Right forelimb (tissue), 1 donor: ENCODE measurements at regions not wholly inside any gene's neighbourhood (a gene's known extent, or its start where the extent isn't known, plus 50 kb on each side); places are given as distances from the start of the nearest gene placed in this dataset.
"Not testable (repeated sequence)": the region's sequence is repeated elsewhere in the genome, so short reads cannot be mapped to it uniquely, and the experiment has no call there.

Experiments
- DNase-seq: peaks from one replicate; pipeline ENCODE4 v3.0.0-alpha.2; 2018

- no peak for DNase-seq
Observed at GRCh38 chr12:114192013-114192412, 213.9 kb downstream of the TBX5 start.

- no peak for DNase-seq
Observed at GRCh38 chr12:114191581-114191980, 214.4 kb downstream of the TBX5 start.

DNA sequence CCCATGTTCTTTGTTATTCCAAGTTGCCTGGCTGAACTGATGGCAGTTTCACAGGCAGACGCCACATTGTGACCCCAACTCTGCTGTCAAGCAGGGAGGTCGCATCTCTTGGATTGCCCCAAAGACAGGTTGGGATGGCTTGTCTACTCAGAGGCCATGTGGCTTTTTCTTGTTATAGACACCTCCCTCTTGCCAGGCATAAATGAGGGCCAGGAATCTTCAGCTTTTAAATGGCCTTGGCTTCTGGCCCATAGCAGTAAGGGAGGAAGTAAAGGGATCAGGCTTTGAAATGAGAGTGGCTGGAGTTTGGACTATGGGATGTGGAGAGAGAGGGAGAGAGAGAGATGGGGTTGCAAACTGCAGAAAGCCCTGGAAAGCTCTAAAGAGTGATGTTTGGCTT lies 215.0 kb downstream of the TBX5 start:
- DNase-seq, result no peak

DNA sequence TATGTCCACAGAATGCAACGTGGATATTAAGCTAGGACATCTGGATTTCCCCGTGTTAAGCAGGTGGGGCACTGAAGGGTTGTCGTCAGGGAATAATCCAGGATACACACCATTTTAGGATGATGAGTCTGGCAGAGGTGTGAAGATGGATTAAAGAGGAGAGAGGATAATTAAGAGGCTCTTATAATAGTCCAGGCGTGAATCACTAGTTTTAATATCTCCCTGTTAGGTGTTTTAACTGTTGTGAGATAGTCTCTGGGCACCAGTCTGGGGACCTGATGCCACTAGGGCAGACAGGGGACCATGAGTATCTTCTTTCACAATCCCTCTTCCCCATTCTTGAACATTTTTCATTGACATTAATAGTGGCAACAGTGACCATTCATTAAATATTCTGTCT lies 216.7 kb downstream of the TBX5 start:
- DNase-seq, result no peak

- no peak for DNase-seq
Observed at GRCh38 chr12:114186241-114187002, 219.5 kb downstream of the TBX5 start.

GRCh38 chr12:114185036-114185435 lies 218.9 kb upstream of the RBM19 start:
- DNase-seq, result no peak

GRCh38 chr12:114174326-114174725 lies 208.2 kb upstream of the RBM19 start:
- no peak for DNase-seq

DNA sequence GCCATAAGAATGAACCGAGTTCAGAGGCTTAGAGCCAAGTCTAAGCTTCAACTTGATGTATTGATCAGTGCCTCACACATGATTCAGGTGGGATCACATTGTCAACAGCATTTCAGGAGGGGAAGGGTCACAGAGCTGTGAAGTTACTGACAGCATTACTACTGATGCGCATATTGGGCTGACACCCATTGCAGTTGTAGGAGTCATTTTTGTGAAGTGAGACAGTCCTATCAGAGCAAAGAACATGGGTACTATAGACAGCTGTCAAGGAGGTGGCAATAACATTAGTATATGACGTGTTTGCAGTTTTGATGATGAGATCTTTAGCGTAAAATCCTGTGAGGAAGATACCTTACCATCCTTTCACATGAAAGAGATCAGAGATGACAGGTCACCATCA lies 206.0 kb upstream of the RBM19 start:
- no peak for DNase-seq

- no peak for DNase-seq
Observed at GRCh38 chr12:114168061-114168460, 201.9 kb upstream of the RBM19 start.

DNA sequence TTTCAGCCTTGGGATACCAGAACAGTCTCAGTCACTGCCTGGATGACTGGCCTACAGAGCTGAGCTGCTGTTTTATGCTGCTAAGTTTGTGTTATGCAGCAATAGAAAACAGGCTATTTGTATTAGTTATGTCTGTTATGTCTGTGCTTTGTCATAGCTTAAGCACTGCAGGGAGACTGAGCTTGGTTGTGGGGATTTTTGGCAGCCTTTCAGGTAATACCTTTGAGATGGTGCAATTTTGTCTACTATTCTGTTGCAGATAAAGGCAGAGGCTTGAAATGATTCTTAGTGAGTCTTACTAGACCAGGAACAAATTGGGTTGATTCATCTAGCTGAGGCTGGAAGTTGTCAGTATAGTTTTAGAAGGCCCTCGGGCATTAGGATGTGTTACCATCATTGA lies 201.3 kb upstream of the RBM19 start:
- no peak for DNase-seq

DNA sequence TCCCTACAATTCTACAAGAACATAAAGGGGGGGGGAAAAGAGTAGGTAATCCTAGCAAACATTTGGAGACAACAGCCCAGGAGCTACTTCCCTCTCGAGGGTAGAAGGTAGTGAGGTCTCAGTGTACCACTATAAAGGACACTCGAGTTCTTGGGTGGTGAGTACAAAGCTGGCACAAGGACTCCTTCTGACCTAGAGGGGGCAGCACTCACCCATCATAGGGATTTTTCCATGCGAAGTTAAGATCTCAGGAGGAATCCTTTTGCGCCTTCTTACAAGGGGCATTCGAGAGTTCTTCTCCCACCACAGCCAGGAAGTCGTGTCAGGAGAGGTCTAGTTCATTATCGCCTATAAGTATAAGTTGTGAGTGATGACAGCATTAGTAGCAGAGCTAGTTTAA lies 200.2 kb upstream of the RBM19 start:
- DNase-seq, result peak; percentile 63

GRCh38 chr12:114165921-114166320 lies 199.8 kb upstream of the RBM19 start:
- no peak for DNase-seq

GRCh38 chr12:114164351-114164750 lies 198.2 kb upstream of the RBM19 start:
- no peak for DNase-seq

GRCh38 chr12:114163771-114164170 lies 197.6 kb upstream of the RBM19 start:
- no peak for DNase-seq

GRCh38 chr12:114160445-114160844 lies 194.3 kb upstream of the RBM19 start:
- DNase-seq, result no peak

DNA sequence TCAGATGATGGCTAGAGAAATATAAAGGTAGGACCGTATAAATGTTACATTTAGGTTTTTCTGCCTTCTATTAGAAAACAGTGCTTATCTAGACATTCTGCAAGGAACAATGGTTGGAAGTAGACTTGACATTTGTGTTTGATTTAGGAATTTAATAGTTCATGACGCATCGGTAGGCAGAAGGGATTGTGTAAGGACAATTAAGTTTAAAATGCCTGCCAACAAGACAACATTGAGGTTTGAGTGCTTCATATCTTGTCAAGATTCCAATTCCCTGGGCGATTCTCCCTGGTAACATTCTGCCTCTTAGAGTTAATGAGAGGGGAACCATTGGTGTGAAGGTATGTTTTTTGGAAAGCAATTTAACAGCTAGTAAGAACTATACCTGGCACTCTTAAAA lies 186.8 kb upstream of the RBM19 start:
- DNase-seq, result no peak

DNA sequence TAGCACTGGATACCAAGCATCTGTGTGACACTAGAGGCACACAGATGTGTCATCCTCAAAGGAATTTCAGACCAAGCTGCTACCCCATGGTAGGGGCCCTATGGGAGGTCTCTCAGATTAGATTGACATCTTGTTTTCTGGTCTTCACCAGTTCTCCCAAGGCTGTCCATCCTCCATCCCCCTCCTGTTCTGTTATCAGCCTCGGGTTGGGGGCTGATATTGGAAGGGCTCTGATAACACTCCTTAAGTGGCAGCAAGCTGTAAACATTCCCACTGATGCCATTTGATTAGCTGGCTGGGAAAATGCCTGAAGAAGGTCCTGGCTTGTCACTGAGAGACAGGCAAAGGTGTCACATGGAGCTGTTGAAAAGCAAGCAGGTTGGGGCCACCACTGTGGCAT lies 185.9 kb upstream of the RBM19 start:
- DNase-seq, result no peak

DNA sequence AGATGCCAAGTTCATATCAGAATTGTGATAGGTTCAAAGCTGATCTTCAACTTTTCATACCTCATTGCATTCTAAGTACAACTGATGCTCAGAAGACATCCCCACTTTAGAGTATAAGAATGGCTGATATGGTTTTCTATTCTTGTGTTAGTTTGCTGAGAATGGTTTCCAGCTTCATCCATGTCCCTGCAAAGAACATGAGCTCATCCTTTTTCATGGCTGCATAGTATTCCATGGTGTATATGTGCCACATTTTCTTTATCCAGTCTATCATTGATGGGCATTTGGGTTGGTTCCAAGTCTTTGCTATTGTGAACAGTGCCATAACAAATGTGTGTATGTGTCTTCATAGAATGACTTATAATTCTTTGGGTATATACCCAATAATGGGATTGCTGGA lies 184.5 kb upstream of the RBM19 start:
- not testable (repeated sequence) for DNase-seq

DNA sequence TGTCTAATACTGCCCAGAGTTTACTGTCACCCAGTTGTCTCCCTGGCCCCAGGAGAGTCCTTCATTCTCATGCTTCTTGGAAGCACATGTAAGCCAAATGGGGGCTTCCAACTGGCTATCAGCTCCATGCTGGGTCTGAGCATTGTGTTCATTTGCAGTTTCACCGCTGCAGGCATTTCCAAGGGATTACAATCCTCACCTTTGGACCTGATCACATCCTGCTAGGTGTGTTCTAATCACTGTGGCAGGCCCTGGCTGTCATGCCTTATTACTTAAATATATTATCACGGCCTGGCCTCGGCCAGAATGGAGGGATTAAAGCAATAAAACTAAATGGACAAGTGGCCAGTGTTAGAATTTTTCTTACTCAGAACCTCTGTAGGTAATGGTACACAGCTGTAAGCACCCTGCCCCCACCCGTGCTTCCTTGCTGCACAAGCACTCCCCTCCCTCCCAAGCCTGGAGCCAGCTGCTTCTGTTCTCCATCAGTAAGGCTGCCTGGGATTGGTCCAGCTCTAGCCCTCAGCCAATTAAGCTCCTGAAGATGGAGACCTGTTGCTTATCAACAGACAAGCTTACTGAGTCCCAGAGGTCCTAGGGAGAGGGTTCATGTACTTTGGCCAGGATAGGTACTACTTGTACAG lies 175.9 kb upstream of the RBM19 start:
- DNase-seq, result no peak

DNA sequence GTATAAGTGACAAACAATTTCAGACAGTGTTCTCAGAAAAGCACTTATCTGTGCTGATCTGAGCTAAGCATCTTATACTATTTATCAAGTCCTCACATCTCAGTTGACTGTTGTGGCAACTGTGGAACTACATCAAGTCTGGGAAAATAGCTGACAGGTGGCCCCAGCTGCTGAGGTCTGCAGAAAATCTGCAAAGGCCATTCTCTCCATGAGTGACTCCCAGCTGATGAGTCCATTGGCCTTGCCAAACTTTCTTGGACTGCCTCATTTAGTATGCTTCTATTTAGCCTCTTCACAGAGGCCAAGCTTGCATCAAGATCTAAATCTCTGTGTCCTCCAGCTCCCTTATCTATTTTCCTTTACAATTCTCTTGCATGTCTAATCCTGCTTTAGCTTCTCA lies 174.5 kb upstream of the RBM19 start:
- DNase-seq, result peak; percentile 51

DNA sequence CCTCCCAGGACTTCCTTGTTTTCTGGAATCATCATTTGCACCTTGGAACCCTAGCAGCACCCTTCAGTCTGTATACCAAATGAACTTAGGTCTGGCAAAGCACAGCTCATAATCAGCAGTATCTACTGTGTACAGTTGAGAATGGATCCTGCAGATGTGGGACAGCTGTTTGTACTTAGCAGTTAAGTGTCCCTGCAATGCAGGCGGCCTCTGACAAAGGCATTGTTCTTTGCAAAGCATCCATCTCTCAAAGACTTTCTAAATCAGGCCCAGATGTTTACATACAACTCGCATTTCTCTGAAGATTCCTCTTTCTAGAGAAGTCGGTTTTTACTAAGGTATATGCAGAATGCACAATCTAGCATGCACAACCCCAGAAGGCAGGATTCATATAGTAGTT lies 170.5 kb upstream of the RBM19 start:
- DNase-seq, result peak; percentile 71

- no peak for DNase-seq
Observed at GRCh38 chr12:114134922-114135321, 168.8 kb upstream of the RBM19 start.

- no peak for DNase-seq
Observed at GRCh38 chr12:114131824-114132223, 165.7 kb upstream of the RBM19 start.

DNA sequence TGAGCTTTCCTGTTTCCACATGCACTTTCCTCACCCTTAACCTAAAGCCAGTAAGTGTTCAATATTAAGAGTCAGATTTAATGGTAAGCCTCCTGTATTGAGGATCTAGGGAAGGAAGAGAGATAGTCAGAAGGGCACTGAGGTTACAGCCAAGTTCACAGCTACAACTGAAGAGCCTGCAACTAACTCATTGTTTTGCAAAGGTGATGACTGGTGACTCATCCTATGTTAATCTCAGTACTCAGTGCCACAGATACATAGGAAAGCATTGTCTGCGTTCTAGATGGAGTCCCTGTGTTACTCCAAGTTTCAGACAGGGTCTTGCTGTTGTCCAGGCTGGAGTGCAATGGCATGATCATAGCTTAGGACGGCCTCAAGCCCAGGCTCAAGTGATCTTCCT lies 157.0 kb upstream of the RBM19 start:
- no peak for DNase-seq

DNA sequence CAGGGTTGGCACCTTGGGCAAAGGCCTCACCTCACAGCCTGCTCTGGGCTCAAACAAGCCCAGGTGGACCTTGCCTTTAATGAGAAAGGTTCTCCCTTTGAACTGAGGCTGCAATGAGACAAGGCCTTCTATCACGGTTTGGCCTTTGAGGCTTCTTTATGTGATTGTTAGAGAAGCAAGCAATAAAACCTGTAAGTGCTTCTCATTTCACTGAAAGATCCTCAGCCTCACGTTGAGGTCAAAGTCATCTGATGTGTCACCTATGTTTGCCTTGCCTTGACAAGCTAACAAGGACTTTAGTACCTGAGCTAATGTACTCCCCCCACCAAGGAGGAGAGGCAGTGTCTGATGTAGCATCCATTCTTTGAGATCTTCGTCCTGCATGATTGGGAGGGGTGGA lies 155.9 kb upstream of the RBM19 start:
- no peak for DNase-seq
